ENCODE measurements at regions not wholly inside any gene's neighbourhood (a gene's known extent, or its start where the extent isn't known, plus 50 kb on each side); places are given as distances from the start of the nearest gene placed in this dataset.

- TF ChIP-seq POLR2AphosphoS5 (IDR thresholded peaks at IDR 0.05): peak in 1 of 3 donors; percentile 31
- TF ChIP-seq EP300 (IDR thresholded peaks at IDR 0.05): no peak
- H3K36me3 ChIP-seq: no peaks in the 10 kb centered on the region
- H3K27me3 ChIP-seq: no peaks in the 10 kb centered on the region
- peaks cover 0 to 31% (median 12%) of the 10 kb centered on the region in 4 donors for H3K9me3 ChIP-seq
- no peak for DNase-seq
- intact Hi-C loops (cut with DNase I; ENCODE audit: low total_unique reads): no loop called here
- peak overlapping the region in 2 of 5 donors; percentile 54 to 71 for H3K27ac ChIP-seq
- no peak overlapping the region for H3K4me3 ChIP-seq
- peaks cover 21 to 55% (median 26%) of the 10 kb centered on the region in 4 donors for H3K4me1 ChIP-seq
- 68 to 79% (median 73%) methylated on average over 2 of the region's 2 CpGs for WGBS, 5 donors
Measured at GRCh38 chr15:70509282-70509662, 254.1 kb downstream of the UACA start.

- H3K4me3 ChIP-seq: no peak overlapping the region
- 62 to 78% (median 67%) methylated on average over 5 of the region's 5 CpGs for WGBS, 5 donors
- peak overlapping the region in 3 of 5 donors; percentile 27 to 71 (median 54) for H3K27ac ChIP-seq
- TF ChIP-seq POLR2AphosphoS5 (IDR thresholded peaks at IDR 0.05) (no peak), POLR2A (IDR thresholded peaks at IDR 0.05) (no peak), EP300 (IDR thresholded peaks at IDR 0.05) (no peak)
- TF ChIP-seq, protein P1, sequence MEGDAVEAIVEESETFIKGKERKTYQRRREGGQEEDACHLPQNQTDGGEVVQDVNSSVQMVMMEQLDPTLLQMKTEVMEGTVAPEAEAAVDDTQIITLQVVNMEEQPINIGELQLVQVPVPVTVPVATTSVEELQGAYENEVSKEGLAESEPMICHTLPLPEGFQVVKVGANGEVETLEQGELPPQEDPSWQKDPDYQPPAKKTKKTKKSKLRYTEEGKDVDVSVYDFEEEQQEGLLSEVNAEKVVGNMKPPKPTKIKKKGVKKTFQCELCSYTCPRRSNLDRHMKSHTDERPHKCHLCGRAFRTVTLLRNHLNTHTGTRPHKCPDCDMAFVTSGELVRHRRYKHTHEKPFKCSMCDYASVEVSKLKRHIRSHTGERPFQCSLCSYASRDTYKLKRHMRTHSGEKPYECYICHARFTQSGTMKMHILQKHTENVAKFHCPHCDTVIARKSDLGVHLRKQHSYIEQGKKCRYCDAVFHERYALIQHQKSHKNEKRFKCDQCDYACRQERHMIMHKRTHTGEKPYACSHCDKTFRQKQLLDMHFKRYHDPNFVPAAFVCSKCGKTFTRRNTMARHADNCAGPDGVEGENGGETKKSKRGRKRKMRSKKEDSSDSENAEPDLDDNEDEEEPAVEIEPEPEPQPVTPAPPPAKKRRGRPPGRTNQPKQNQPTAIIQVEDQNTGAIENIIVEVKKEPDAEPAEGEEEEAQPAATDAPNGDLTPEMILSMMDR (IDR thresholded peaks at IDR 0.05): no peak
- intact Hi-C loops (cut with DNase I; ENCODE audit: low total_unique reads): no loop called here
- H3K27me3 ChIP-seq: no peaks in the 10 kb centered on the region
- H3K36me3 ChIP-seq: no peaks in the 10 kb centered on the region
- peak in 1 of 2 donors; percentile 41 for DNase-seq
- peaks cover 0 to 31% (median 12%) of the 10 kb centered on the region in 4 donors for H3K9me3 ChIP-seq
- peaks cover 26 to 60% (median 31%) of the 10 kb centered on the region in 4 donors for H3K4me1 ChIP-seq
Measured at GRCh38 chr15:70508561-70509281, 254.6 kb downstream of the UACA start.

GRCh38 chr15:70507772-70508371 is 255.5 kb downstream of the UACA start:
- DNase-seq: peak; percentile 44 to 83
- Histone ChIP-seq H3K4me3 (no peak overlapping the region), H3K4me1 (peaks cover 28 to 69% (median 36%) of the 10 kb centered on the region in 4 donors), H3K9me3 (peaks cover 0 to 31% (median 12%) of the 10 kb centered on the region in 4 donors), H3K36me3 (no peaks in the 10 kb centered on the region), H3K27ac (peak overlapping the region in 4 of 5 donors; percentile 18 to 71 (median 40)), H3K27me3 (no peaks in the 10 kb centered on the region)
- 25 to 76% (median 47%) methylated on average over 1 of the region's 1 CpG for WGBS, 5 donors
- intact Hi-C loops (cut with DNase I; ENCODE audit: low total_unique reads): no loop called here
- TF ChIP-seq, protein P1 (IDR thresholded peaks at IDR 0.05): no peak
- peak in 1 of 3 donors; percentile 81 for TF ChIP-seq POLR2AphosphoS5 (IDR thresholded peaks at IDR 0.05)

DNA sequence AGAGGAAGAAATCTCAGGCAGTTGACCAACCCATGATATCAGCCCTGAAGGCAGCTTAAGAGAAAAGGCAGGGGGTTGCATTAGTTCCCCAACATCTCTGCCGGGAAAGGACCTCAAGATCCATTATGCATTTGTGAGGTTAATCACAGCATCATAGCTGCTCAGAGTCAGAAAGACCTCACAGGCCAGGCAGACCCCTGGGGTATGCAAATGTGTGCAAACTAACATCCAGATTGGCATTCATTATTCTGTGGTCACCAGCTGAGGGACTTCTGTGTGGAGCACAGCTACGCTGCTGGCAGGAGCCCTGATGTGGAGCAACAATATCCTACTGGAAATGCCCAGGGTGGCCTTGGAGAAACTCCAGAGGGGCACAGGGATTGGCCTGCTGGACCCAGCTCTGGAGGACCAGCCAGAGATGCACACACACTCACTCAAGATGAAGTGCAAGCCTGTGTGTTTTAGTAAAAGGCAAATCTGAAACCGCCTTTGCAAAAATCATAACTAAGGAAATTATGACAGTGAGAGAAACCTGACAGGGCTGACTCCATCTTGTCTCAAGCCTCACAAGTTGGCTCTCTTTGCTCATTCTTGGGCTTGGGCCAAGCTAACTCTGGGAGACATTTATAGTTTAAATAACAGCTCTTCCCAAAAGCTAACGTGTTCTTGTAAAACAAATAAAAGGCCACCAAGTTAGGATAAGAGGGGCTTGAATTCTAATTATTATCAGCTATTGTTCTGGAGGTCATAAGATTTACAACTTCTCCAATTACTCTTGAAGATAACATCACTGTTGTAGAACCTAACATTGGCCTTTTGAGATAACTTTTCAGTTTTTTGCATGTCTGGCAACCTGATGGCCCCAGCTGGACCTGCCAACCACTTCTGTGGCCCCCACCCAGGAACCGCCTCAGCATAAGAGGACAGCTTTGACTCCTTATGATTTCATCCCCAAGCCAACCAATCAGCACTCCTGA is 257.1 kb downstream of the UACA start:
- WGBS, 5 donors: 75 to 83% (median 80%) methylated on average over 5 of the region's 5 CpGs
- no peak for DNase-seq
- peak overlapping the region in 1 of 5 donors; percentile 63 for H3K27ac ChIP-seq
- H3K4me3 ChIP-seq: no peak overlapping the region
- TF ChIP-seq, protein P1 (IDR thresholded peaks at IDR 0.05): no peak
- no peak for TF ChIP-seq POLR2A (IDR thresholded peaks at IDR 0.05)
- TF ChIP-seq EP300 (IDR thresholded peaks at IDR 0.05): no peak
- no peak for TF ChIP-seq POLR2AphosphoS5 (IDR thresholded peaks at IDR 0.05)
- no peaks in the 10 kb centered on the region for H3K27me3 ChIP-seq
- H3K9me3 ChIP-seq: peaks cover 0 to 18% (median 10%) of the 10 kb centered on the region in 4 donors
- intact Hi-C loops (cut with DNase I; ENCODE audit: low total_unique reads): no loop called here
- H3K36me3 ChIP-seq: no peaks in the 10 kb centered on the region
- peaks cover 28 to 74% (median 36%) of the 10 kb centered on the region in 4 donors for H3K4me1 ChIP-seq

All from stomach (tissue), 8 donors.